Peyer's patch (tissue), 4 donors: ENCODE measurements at regions not wholly inside any gene's neighbourhood (a gene's known extent, or its start where the extent isn't known, plus 50 kb on each side); places are given as distances from the start of the nearest gene placed in this dataset.

Experiments used
- DNase-seq, 3 donors: peaks; one replicate each; pipeline ENCODE4 v3.0.0-alpha.2; 2017 to 2019
- H3K27ac ChIP-seq, 4 donors: fragments of 200-600 bp; sonication (generic); one replicate each; pipeline ENCODE4 v1.5.1; 2016 to 2019
- H3K27me3 ChIP-seq, 2 donors: fragments of 200-600 bp; sonication (generic); one replicate each; pipeline ENCODE4 v1.5.1; 2019
- H3K36me3 ChIP-seq, 3 donors: fragments of 200-600 bp; sonication (generic); one replicate each; pipeline ENCODE4 v1.5.1; 2016 to 2019
- H3K4me1 ChIP-seq, 4 donors: fragments of 200-600 bp; sonication (generic); one replicate each; pipeline ENCODE4 v1.5.1; 2016 to 2019
- H3K4me3 ChIP-seq, 4 donors: fragments of 200-600 bp; sonication (generic); 1 replicate in 3 of 4; 2 replicates in 1 of 4; pipeline ENCODE4 v1.5.1; 2016 to 2019; ENCODE audit warnings: mild to moderate bottlenecking in 1 of 4
- H3K9me3 ChIP-seq, 4 donors: fragments of 200-600 bp; sonication (generic); one replicate each; pipeline ENCODE4 v1.5.1; 2016 to 2019; ENCODE audit warnings: mild to moderate bottlenecking in 1 of 4
- CTCF ChIP-seq, 6 experiments: fragments of 450-650 bp in 4 of 6; fragments of 200-600 bp in 2 of 6; sonication (generic) in 1 of 6; IDR thresholded peaks; one replicate each; pipeline ENCODE4 v1.5.1; 2017 to 2019; ENCODE audit warnings: antibody characterized with exemption in 6 of 6, mild to moderate bottlenecking in 3 of 6, moderate library complexity in 1 of 6
- POLR2A ChIP-seq, 2 donors: fragments of 450-650 bp; IDR thresholded peaks; one replicate each; pipeline ENCODE4 v1.5.1; 2017; ENCODE audit warnings: antibody characterized with exemption in 2 of 2, mild to moderate bottlenecking in 2 of 2, moderate library complexity in 2 of 2

GRCh38 chr15:96916750-96917149 is 586.2 kb downstream of the NR2F2 start:
- no peaks in the 10 kb centered on the region for H3K27me3 ChIP-seq
- H3K27ac ChIP-seq: no peak overlapping the region
- H3K36me3 ChIP-seq: no peaks in the 10 kb centered on the region
- no peak overlapping the region for H3K4me3 ChIP-seq
- no peaks in the 10 kb centered on the region for H3K4me1 ChIP-seq
- TF ChIP-seq CTCF (IDR thresholded peaks at IDR 0.05) (no peak), POLR2A (IDR thresholded peaks at IDR 0.05) (no peak)
- no peaks in the 10 kb centered on the region for H3K9me3 ChIP-seq
- no peak for DNase-seq

- H3K4me1 ChIP-seq: no peaks in the 10 kb centered on the region
- no peaks in the 10 kb centered on the region for H3K36me3 ChIP-seq
- H3K4me3 ChIP-seq: no peak overlapping the region
- no peak for DNase-seq
- no peak overlapping the region for H3K27ac ChIP-seq
- no peaks in the 10 kb centered on the region for H3K9me3 ChIP-seq
- TF ChIP-seq POLR2A (IDR thresholded peaks at IDR 0.05) (no peak), CTCF (IDR thresholded peaks at IDR 0.05) (no peak)
- H3K27me3 ChIP-seq: no peaks in the 10 kb centered on the region
Measured at GRCh38 chr15:96924570-96924969, 594.1 kb downstream of the NR2F2 start.

- Histone ChIP-seq H3K4me1 (no peaks in the 10 kb centered on the region), H3K4me3 (peak overlapping the region in 1 of 4 donors; percentile 14), H3K36me3 (no peaks in the 10 kb centered on the region), H3K9me3 (no peaks in the 10 kb centered on the region), H3K27ac (no peak overlapping the region), H3K27me3 (no peaks in the 10 kb centered on the region)
- no peak for DNase-seq
- TF ChIP-seq POLR2A (IDR thresholded peaks at IDR 0.05): no peak
- no peak for TF ChIP-seq CTCF (IDR thresholded peaks at IDR 0.05)
Measured at GRCh38 chr15:96947296-96948229, 617.1 kb downstream of the NR2F2 start.

- TF ChIP-seq POLR2A (IDR thresholded peaks at IDR 0.05) (no peak), CTCF (IDR thresholded peaks at IDR 0.05) (no peak)
- H3K4me1 ChIP-seq: no peaks in the 10 kb centered on the region
- no peak overlapping the region for H3K4me3 ChIP-seq
- H3K36me3 ChIP-seq: no peaks in the 10 kb centered on the region
- H3K27me3 ChIP-seq: no peaks in the 10 kb centered on the region
- no peak for DNase-seq
- H3K27ac ChIP-seq: no peak overlapping the region
- H3K9me3 ChIP-seq: no peaks in the 10 kb centered on the region
Measured at GRCh38 chr15:96948981-96949380, 618.5 kb downstream of the NR2F2 start.

DNA sequence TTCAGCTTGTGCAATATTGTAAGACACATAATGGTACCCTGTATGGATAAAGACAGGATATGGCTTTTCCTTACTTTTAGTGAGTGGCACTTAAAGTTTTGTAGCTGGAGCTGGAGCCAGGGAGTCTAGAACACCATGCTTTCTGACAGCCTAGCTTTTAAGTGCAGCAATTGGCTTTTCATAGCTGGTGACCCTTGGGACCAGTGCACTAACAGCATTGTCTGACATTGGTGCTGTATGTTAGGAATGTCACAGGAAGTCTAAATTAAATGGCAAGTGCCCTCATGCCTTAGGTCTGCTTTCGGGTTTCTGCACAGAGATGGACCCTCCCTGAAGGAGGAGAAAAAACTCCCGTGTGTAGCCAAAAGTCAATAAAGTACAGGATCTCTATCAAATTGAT is 628.2 kb downstream of the NR2F2 start:
- no peaks in the 10 kb centered on the region for H3K9me3 ChIP-seq
- H3K4me1 ChIP-seq: no peaks in the 10 kb centered on the region

More for the DNA sequence above, 628.2 kb downstream of the NR2F2 start:
- Histone ChIP-seq H3K36me3 (no peaks in the 10 kb centered on the region), H3K27ac (no peak overlapping the region), H3K4me3 (no peak overlapping the region), H3K27me3 (no peaks in the 10 kb centered on the region)
- DNase-seq: no peak
- no peak for TF ChIP-seq CTCF (IDR thresholded peaks at IDR 0.05)
- no peak for TF ChIP-seq POLR2A (IDR thresholded peaks at IDR 0.05)
